ENCODE measurements at regions not wholly inside any gene's neighbourhood (a gene's known extent, or its start where the extent isn't known, plus 50 kb on each side); places are given as distances from the start of the nearest gene placed in this dataset.

- no peak overlapping the region for H3K27ac Mint-ChIP-seq
- no peaks in the 10 kb centered on the region for H3K4me1 Mint-ChIP-seq (ENCODE audit: low read depth)
- H3K36me3 Mint-ChIP-seq (ENCODE audit: low read depth) = no peaks in the 10 kb centered on the region
- H3K4me3 Mint-ChIP-seq = no peak overlapping the region
- H3K27me3 Mint-ChIP-seq (ENCODE audit: low read depth) = no peaks in the 10 kb centered on the region
- H3K9me3 Mint-ChIP-seq = no peaks in the 10 kb centered on the region
Measured at GRCh38 chr2:58665154-58665553, 424.0 kb upstream of the FANCL start.

GRCh38 chr2:58664523-58665151 lies 423.5 kb upstream of the FANCL start:
- Mint-ChIP-seq H3K27me3 (ENCODE audit: low read depth) (no peaks in the 10 kb centered on the region), H3K4me1 (ENCODE audit: low read depth) (no peaks in the 10 kb centered on the region), H3K36me3 (ENCODE audit: low read depth) (no peaks in the 10 kb centered on the region), H3K9me3 (no peaks in the 10 kb centered on the region), H3K4me3 (no peak overlapping the region), H3K27ac (no peak overlapping the region)

GRCh38 chr2:58660046-58660445 lies 418.9 kb upstream of the FANCL start:
- H3K9me3 Mint-ChIP-seq = no peaks in the 10 kb centered on the region
- no peaks in the 10 kb centered on the region for H3K36me3 Mint-ChIP-seq (ENCODE audit: low read depth)
- no peaks in the 10 kb centered on the region for H3K4me1 Mint-ChIP-seq (ENCODE audit: low read depth)
- H3K27ac Mint-ChIP-seq = no peak overlapping the region
- H3K27me3 Mint-ChIP-seq (ENCODE audit: low read depth) = no peaks in the 10 kb centered on the region
- H3K4me3 Mint-ChIP-seq = no peak overlapping the region

- H3K36me3 Mint-ChIP-seq (ENCODE audit: low read depth) = no peaks in the 10 kb centered on the region
- no peaks in the 10 kb centered on the region for H3K27me3 Mint-ChIP-seq (ENCODE audit: low read depth)
Measured at GRCh38 chr2:58655152-58655551, 414.0 kb upstream of the FANCL start.

GRCh38 chr2:58651930-58652329 lies 410.8 kb upstream of the FANCL start:
- H3K36me3 Mint-ChIP-seq (ENCODE audit: low read depth) = no peaks in the 10 kb centered on the region
- H3K27ac Mint-ChIP-seq = no peak overlapping the region
- no peak overlapping the region for H3K4me3 Mint-ChIP-seq
- no peaks in the 10 kb centered on the region for H3K4me1 Mint-ChIP-seq (ENCODE audit: low read depth)
- H3K9me3 Mint-ChIP-seq = no peaks in the 10 kb centered on the region
- no peaks in the 10 kb centered on the region for H3K27me3 Mint-ChIP-seq (ENCODE audit: low read depth)

More at GRCh38 chr2:58655152-58655551, 414.0 kb upstream of the FANCL start:
- no peaks in the 10 kb centered on the region for H3K9me3 Mint-ChIP-seq
- H3K4me1 Mint-ChIP-seq (ENCODE audit: low read depth) = no peaks in the 10 kb centered on the region
- no peak overlapping the region for H3K4me3 Mint-ChIP-seq
- H3K27ac Mint-ChIP-seq = no peak overlapping the region

GRCh38 chr2:58650781-58651180 lies 409.7 kb upstream of the FANCL start:
- H3K27ac Mint-ChIP-seq = no peak overlapping the region
- H3K27me3 Mint-ChIP-seq (ENCODE audit: low read depth) = no peaks in the 10 kb centered on the region
- no peaks in the 10 kb centered on the region for H3K36me3 Mint-ChIP-seq (ENCODE audit: low read depth)
- no peaks in the 10 kb centered on the region for H3K9me3 Mint-ChIP-seq
- no peaks in the 10 kb centered on the region for H3K4me1 Mint-ChIP-seq (ENCODE audit: low read depth)
- H3K4me3 Mint-ChIP-seq = no peak overlapping the region

- Mint-ChIP-seq H3K36me3 (ENCODE audit: low read depth) (no peaks in the 10 kb centered on the region), H3K9me3 (no peaks in the 10 kb centered on the region), H3K27me3 (ENCODE audit: low read depth) (no peaks in the 10 kb centered on the region), H3K27ac (no peak overlapping the region), H3K4me1 (ENCODE audit: low read depth) (no peaks in the 10 kb centered on the region), H3K4me3 (no peak overlapping the region)
Measured at GRCh38 chr2:58649756-58650155, 408.6 kb upstream of the FANCL start.

- no peaks in the 10 kb centered on the region for H3K36me3 Mint-ChIP-seq (ENCODE audit: low read depth)
- no peaks in the 10 kb centered on the region for H3K4me1 Mint-ChIP-seq (ENCODE audit: low read depth)
- no peak overlapping the region for H3K4me3 Mint-ChIP-seq
- H3K9me3 Mint-ChIP-seq = no peaks in the 10 kb centered on the region
- no peaks in the 10 kb centered on the region for H3K27me3 Mint-ChIP-seq (ENCODE audit: low read depth)
- no peak overlapping the region for H3K27ac Mint-ChIP-seq
Measured at GRCh38 chr2:58645017-58645416, 403.9 kb upstream of the FANCL start.

- H3K27ac Mint-ChIP-seq = no peak overlapping the region
- no peaks in the 10 kb centered on the region for H3K4me1 Mint-ChIP-seq (ENCODE audit: low read depth)
- no peaks in the 10 kb centered on the region for H3K36me3 Mint-ChIP-seq (ENCODE audit: low read depth)
- H3K27me3 Mint-ChIP-seq (ENCODE audit: low read depth) = no peaks in the 10 kb centered on the region
- H3K9me3 Mint-ChIP-seq = no peaks in the 10 kb centered on the region
- H3K4me3 Mint-ChIP-seq = no peak overlapping the region
Measured at GRCh38 chr2:58644451-58644850, 403.3 kb upstream of the FANCL start.

- H3K4me3 Mint-ChIP-seq = no peak overlapping the region
- no peaks in the 10 kb centered on the region for H3K9me3 Mint-ChIP-seq
- H3K4me1 Mint-ChIP-seq (ENCODE audit: low read depth) = no peaks in the 10 kb centered on the region
- no peak overlapping the region for H3K27ac Mint-ChIP-seq
- H3K27me3 Mint-ChIP-seq (ENCODE audit: low read depth) = no peaks in the 10 kb centered on the region
- H3K36me3 Mint-ChIP-seq (ENCODE audit: low read depth) = no peaks in the 10 kb centered on the region
Measured at GRCh38 chr2:58641001-58641400, 399.9 kb upstream of the FANCL start.

GRCh38 chr2:58640042-58640441 lies 398.9 kb upstream of the FANCL start:
- Mint-ChIP-seq H3K27ac (no peak overlapping the region), H3K9me3 (no peaks in the 10 kb centered on the region), H3K36me3 (ENCODE audit: low read depth) (no peaks in the 10 kb centered on the region), H3K4me3 (no peak overlapping the region), H3K27me3 (ENCODE audit: low read depth) (no peaks in the 10 kb centered on the region), H3K4me1 (ENCODE audit: low read depth) (no peaks in the 10 kb centered on the region)

- H3K27me3 Mint-ChIP-seq (ENCODE audit: low read depth) = no peaks in the 10 kb centered on the region
- no peak overlapping the region for H3K4me3 Mint-ChIP-seq
- H3K36me3 Mint-ChIP-seq (ENCODE audit: low read depth) = no peaks in the 10 kb centered on the region
- H3K9me3 Mint-ChIP-seq = no peaks in the 10 kb centered on the region
- H3K4me1 Mint-ChIP-seq (ENCODE audit: low read depth) = no peaks in the 10 kb centered on the region
- H3K27ac Mint-ChIP-seq = no peak overlapping the region
Measured at GRCh38 chr2:58638256-58638805, 397.2 kb upstream of the FANCL start.

- no peaks in the 10 kb centered on the region for H3K27me3 Mint-ChIP-seq (ENCODE audit: low read depth)
- no peaks in the 10 kb centered on the region for H3K36me3 Mint-ChIP-seq (ENCODE audit: low read depth)
- no peaks in the 10 kb centered on the region for H3K4me1 Mint-ChIP-seq (ENCODE audit: low read depth)
- H3K4me3 Mint-ChIP-seq = no peak overlapping the region
- no peaks in the 10 kb centered on the region for H3K9me3 Mint-ChIP-seq
- H3K27ac Mint-ChIP-seq = no peak overlapping the region
Measured at GRCh38 chr2:58636872-58637271, 395.7 kb upstream of the FANCL start.

GRCh38 chr2:58635801-58636375 lies 394.8 kb upstream of the FANCL start:
- Mint-ChIP-seq H3K27ac (no peak overlapping the region), H3K9me3 (no peaks in the 10 kb centered on the region)

GRCh38 chr2:58634653-58635370 lies 393.7 kb upstream of the FANCL start:
- Mint-ChIP-seq H3K9me3 (no peaks in the 10 kb centered on the region), H3K27ac (no peak overlapping the region), H3K4me3 (no peak overlapping the region), H3K4me1 (ENCODE audit: low read depth) (no peaks in the 10 kb centered on the region), H3K27me3 (ENCODE audit: low read depth) (no peaks in the 10 kb centered on the region), H3K36me3 (ENCODE audit: low read depth) (no peaks in the 10 kb centered on the region)

More at GRCh38 chr2:58635801-58636375, 394.8 kb upstream of the FANCL start:
- no peaks in the 10 kb centered on the region for H3K27me3 Mint-ChIP-seq (ENCODE audit: low read depth)
- H3K36me3 Mint-ChIP-seq (ENCODE audit: low read depth) = no peaks in the 10 kb centered on the region
- H3K4me3 Mint-ChIP-seq = no peak overlapping the region
- no peaks in the 10 kb centered on the region for H3K4me1 Mint-ChIP-seq (ENCODE audit: low read depth)

All from T-helper 1 cell treated with Interleukin-12 subunit alpha and Interleukin-12 subunit beta and Interleukin-4 antibody, amounts not matched to agents 30 μg/mL and 1 μg/mL, for 36 hours (primary cell).